SK-N-MC (cell line): ENCODE measurements at regions not wholly inside any gene's neighbourhood (a gene's known extent, or its start where the extent isn't known, plus 50 kb on each side); places are given as distances from the start of the nearest gene placed in this dataset.

Experiments
- EZH2 ChIP-seq: fragments of 200-600 bp; sonication (generic); IDR thresholded peaks from one replicate; pipeline ENCODE4 v1.6.1; 2017; ENCODE audit warnings: antibody characterized with exemption
- FOXP2 ChIP-seq: optimal IDR thresholded peaks from 2 replicates; pipeline ENCODE3; 2011; ENCODE audit warnings: mild to moderate bottlenecking, moderate library complexity; ENCODE audit not compliant: insufficient read depth; ENCODE audit errors: extremely low read length, control extremely low read depth
- POLR2AphosphoS5 ChIP-seq: IDR thresholded peaks from 2 replicates; pipeline ENCODE4 v1.6.1; 2012; ENCODE audit warnings: mild to moderate bottlenecking, low read depth, low read length, borderline replicate concordance

DNA sequence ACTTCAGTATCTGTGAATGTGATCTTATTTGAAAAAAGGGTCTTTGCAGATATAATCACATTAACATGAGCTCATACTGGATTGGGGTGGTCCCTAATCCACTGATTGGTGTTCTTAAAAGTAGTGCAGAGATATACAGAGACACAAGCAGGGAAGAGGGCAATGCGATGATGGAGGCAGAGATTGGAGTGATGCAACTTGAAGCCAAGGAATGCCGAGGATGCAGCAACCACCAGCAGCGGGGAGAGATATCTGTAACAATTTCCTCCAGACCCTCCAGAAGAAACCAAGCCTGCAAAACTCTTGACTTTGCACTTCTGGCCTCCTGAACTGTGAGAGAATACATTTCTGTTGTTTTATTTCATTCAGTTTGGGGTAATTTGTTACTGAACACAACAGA, 171.0 kb upstream of the MBNL1 start:
- TF ChIP-seq EZH2 (no peak), POLR2AphosphoS5 (no peak), FOXP2 (no peak)
